HG03469 (cell line): ENCODE measurements at regions not wholly inside any gene's neighbourhood (a gene's known extent, or its start where the extent isn't known, plus 50 kb on each side); places are given as distances from the start of the nearest gene placed in this dataset.

Experiments used
- ATAC-seq: cut with Tn5 transposase; IDR thresholded peaks from one replicate; pipeline ENCODE4 v1.9.1; 2021; ENCODE audit warnings: mild to moderate bottlenecking, moderate library complexity, moderate number of reproducible peaks; ENCODE audit not compliant: unreplicated experiment

DNA sequence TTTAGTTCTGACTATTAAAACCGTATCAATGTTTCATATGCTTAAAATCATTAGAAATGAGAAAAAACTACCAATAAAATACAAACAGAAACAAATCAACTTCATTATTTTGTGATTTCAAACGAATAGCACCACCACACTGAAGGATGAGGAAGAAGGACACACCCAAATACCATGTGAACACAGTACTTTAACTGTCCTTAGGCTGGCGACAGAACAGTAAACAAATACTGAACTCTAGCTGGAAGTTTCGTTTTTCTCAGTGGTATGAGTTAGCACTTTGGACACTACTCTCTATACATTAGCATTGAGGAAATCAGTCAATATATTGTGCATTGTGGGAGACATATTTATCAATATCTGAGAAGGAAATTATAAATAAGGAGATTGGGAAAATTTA is 202.4 kb upstream of the AGAP1 start:
- ATAC-seq: no peak

DNA sequence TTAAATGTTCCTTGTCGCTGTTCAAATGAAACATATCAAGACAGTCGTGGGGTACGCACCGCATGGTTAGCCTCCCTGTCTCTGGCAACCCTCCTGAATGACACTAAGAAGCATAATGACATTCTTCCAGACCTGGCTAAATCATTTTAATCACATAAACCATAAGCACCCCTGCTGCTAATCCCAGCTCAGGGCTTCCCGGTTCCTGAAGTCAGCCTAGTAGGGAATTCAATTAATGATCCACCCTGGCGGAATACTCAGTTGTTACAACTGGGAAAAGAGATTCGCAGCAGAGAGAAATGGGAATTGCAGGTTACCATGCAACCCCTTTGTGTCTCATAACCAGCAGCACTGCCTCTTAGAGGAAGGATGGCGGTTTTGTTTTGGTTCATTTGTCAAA is 200.8 kb upstream of the AGAP1 start:
- no peak for ATAC-seq

DNA sequence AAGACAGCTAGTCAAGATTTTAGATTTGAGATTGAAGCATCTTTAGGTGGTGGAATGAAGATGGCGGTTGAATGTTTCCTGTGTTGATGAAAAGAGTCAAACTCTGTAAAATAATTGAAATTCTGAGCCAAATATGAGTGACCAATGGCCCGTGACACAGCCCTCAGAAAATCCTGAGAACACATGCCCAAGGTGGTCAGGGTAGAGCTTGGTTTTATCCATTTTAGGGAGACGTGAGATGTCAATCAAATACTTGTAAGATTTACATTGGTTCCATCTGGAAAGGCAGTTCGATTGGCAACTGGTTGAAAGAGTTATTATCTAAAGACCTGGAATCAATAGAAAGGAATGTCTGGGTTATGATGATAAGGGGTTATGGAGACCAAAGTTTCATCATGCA is 198.0 kb upstream of the AGAP1 start:
- no peak for ATAC-seq

DNA sequence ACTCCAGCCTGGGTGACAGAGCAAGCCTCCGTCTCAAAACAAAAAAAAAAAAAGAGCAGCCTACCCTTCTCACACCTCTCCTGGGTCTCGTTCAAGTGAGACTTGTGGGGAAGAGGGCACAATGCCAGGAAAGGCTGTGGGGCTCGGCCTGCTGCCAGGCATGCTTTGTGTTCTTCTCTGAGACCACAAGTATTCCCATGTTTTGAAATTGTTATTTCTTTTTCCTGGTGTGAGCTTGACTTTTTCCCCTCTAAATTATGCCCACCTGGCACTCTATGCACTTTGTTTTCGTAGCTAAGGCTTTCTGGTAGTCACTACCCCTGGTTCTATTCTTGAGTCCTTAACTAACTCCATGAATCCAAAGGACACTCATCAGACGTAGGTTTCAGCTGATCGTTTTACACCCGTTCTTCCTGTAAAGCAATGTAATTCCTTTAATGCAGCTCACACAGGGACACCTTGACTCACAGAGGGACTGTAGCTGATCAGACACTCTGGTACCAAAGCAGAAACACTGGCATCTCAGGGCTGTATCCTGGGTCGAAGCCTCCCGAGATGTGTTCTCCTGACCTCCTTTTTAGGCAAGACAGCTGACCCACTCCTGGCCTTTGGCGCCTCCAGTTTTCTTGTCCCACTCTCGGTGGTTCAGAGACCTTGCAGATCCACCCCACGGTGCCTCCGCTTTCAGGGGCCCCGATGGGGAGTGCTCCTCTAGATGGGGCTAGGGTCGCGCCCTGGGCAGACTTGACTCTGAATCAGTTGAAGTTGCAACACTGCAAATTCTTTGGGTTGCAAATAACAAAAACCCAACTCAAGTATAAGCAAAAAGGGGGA is 193.3 kb upstream of the AGAP1 start:
- no peak for ATAC-seq

DNA sequence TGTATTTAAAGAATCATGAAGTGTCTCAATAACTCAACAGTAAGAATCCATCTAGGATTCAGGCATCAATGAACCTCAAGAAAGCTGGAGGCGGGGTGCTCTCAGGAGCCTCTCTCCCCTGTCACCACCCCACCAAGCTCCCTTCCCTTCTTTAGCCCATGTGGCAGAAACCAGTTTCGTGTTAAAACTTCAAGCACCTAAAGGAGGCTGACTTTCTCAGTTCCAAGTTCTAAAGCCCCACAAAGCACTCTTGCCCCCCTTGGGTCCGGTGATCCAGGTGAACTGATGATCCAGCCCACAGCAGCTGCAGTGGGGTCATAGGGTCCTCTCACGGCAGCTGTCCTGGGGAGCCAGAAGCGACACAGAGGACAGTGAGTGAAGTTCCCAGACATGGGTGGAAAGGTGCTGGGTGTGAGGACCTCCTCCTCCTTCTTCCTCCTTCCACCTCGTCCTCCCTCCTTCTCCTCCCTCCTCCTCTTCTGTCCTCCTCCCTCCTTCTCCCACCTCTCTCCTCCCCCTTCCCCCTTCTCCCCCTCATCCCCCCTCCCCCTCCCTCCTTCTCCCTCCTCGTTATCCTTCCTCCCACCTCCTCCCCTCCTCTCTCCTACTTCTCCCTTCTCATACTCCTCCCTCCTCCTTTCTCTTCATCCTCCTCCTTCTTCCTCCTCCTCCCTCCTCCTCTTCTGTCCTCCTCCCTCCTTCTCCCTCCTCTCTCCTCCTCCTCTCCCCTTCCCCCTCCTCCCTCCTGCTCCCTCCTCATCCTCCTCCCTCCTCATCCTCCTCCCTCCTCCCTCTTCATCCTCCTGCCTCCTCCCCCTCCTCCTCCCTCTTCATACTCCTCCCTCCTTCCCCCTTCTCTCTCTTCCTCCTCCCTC is 192.4 kb upstream of the AGAP1 start:
- no peak for ATAC-seq

DNA sequence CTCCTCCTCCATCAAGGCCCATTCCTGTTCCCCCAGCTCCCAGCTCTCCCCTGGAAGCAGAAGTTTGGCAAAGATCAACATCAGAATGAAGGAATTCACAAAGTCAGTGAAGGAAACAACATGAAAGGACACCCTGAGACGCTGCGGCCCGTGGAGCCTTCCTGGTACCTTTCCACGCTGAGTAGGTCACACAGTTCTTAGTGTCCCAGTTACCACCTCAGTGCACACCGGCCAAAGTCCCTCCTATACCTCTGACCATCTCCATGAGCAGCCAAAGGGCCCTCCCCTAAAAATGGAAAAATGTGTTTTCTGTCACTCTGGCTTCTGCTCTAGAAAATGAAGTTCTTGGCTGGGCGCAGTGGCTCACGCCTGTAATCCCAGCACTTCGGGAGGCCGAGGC is 191.6 kb upstream of the AGAP1 start:
- no peak for ATAC-seq

DNA sequence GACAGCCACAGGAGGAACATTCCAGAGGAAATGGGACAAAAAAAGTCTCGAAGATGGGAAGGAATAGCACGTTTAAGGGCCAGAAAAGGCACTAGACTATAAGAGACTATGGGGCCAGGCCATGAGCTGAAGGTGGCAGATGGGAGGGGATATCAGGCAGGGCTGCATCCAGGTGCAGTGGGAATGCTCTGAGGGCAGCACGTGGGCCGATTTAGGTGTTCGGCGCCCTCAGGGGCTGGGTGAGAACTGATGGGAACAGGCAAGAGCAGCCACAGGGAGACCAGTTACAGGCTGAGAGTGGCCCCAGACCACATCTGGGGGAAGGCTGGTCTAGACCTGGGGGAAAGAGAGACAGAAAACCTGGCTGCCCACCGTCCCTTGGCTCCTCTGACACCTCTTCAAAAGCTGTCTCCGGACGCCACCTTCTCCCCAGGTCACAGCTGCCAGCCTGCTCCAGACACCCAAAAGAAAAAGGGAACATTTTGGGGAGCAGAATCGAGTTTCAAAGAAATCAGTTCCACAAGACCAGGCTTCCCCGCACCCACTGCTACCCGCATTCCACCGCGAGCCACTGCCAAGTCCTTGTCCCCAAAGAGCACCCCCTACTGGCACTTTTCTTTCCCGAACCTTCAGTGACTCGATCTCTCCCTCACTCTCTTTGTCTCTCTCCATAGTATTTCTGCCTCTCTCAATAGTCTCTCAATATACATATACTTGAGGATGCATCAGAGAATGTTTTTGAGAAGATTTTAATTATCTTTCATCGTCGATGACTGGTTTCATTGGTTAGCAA is 190.1 kb upstream of the AGAP1 start:
- no peak for ATAC-seq

DNA sequence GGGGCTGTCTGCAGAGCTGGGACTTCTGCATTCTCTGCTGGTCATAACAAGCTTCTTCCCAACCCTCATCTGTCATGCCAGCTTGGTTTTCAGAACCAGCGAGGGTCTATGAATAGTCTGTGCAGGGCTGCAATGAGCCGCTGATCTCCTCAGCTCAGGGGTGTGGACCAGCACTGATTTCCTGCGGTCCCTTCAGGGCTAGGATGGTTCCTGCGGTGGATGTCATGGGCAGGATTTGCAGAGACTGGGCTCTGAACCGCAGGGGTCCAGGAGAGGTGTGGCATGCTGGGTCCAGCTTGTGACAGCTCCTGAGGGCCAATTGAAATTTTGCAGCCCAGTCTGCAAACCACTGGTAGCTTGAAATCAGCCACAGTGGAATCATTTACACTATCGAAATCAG is 188.2 kb upstream of the AGAP1 start:
- ATAC-seq: no peak

DNA sequence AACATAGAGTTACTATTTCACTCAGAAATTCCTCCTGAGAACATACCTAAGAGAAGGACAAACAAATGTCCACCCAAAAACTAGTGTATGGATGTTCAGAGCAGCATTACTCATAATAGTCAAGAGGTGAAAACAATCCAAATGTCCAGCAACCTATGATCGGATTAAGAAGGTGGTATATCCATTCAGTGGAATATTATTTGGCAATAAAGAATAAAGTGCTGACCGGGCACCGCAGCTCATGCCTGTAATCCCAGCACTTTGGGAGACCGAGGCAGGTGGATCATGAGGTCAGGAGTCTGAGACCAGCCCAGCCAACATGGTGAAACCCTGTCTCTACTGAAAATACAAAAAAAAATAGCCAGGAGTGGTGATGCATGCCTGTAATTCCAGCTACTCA is 182.8 kb upstream of the AGAP1 start:
- ATAC-seq: no peak

DNA sequence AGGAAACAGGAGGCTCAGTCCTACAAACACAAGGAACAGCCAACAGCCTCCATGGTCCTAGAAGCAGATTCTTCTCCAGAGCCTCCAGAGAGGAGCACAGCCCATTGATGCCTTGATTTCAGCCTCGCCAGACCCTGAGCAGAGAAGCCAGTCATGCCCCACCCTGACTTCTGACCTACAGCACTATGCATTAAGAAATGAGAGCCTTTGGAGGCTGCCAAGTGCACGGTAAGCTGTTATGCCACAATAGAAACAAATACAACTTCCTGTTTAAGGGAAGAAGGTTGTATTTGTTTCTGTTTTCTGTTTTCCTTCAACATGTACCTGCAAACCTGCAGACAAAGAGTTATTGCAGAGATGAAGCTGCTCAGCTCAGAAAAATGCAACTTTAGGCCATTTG is 181.3 kb upstream of the AGAP1 start:
- ATAC-seq: no peak

DNA sequence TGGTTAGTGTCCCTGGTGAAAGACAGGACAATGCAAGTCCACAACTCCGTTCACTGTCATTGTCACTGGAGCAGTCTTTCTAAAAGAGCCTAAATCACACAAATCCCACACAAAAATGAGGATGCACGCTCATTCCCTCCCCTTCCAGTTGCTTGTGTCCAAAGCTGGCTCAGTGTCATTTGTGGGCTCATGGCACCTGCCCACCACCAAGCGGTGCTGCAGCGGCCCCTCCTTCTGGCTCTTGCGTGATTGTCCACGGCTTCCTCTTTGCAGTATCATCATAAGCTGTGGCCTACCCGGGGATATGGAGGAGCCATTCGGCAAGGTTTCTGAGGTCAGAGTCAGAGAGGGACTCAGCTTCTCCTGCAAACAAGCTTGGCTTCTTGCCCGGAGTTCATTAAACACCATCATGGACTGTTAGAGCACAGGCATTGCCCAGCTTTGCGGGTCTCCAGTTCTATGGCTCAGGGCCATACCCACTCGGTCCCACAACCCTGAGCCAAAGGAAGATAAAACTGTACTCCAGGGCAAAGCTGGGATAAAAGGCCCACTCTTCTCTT is 179.4 kb upstream of the AGAP1 start:
- no peak for ATAC-seq

DNA sequence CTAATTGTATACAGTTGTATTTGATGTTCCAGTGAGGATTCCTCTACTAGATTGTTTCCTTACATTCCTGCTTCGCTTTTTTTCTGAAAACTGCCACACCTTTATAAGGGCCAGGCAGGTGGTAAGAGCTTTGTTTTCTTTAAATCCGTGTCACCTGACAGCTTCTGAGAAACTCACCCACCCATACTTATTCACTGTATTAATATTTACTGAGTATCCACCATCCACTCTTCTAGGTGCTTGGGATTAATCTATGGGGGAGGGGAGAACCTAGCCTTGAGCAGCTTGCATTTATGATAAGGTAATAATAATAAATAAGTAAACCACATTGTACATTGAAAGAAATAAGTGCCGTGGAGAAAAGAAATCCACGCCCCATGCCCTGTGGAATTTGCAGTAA is 174.7 kb upstream of the AGAP1 start:
- no peak for ATAC-seq

DNA sequence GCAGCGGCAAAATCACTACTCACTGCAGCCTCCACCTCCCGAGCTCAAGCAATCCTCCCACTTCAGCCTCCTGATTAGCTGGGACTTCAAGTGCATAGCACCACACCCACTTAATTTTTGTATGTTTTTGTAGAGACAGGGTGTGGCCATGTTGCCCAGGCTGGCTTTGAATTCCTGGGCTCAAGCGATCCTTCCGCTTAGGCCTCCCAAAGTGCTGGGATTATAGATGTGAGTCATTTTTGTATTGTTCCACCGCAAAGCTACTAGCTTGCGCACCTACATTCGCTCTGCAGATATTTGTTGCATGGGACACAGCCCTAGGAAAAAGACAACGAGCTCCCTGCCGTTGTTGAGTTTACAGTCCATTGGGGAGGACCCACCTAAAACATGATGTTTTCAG is 173.5 kb upstream of the AGAP1 start:
- ATAC-seq: no peak

DNA sequence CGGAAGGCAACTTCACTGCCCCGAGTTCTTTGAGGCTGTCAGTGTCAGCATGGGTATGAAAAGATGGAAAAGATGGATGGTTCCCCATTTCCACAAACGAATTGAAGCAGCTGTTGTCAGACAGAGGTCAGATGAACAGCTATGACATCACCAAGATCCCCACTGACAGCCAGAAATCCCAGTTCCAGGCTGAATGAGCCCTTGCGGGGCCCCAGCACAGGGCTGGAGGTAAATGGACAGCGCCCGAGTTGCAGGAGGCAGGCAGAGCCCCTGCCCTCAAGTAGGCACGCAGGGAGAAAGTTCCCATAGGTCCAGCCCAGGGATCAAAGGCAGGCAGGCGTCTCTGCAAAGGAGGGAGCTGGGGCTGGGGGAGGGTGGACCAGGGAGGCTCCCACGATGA is 169.5 kb upstream of the AGAP1 start:
- no peak for ATAC-seq

DNA sequence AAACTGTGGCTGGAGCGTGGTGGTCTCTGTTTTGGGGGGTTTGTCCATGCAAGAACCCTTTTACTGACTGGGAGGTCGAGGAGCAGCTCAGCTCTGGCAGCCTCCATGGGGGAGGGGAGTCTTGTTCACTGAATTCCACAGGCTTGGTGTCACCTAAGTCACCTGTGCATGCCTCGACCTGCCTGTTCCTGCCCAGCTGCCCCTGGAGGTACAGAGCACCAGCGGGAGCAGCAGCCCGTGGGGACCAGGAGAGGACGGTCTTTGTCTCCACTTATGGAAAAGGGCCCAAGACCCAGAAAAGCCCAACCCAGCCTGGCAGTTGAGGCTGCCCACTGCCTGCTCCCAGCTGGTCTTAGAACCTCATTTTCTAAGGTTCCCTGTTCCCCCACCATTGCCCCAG is 168.7 kb upstream of the AGAP1 start:
- ATAC-seq: no peak

DNA sequence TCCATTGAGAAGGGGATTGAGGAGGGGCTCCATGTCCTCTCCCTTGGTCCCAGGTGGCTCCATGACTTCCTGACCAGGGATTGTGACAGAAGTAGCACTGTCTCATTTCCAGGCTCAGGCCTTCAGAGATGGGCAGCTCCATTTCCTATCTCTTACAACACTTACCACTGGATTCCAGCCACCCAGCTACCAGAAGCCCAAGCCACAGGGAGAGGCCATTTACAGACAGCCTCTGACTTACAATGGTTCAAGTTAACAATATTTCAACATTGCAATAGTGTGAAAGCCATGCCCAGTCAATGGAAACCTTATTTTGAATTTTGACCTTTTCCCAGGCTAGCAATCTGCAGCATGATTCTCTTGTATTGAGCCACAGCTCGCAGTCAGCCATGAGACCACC is 164.9 kb upstream of the AGAP1 start:
- no peak for ATAC-seq

DNA sequence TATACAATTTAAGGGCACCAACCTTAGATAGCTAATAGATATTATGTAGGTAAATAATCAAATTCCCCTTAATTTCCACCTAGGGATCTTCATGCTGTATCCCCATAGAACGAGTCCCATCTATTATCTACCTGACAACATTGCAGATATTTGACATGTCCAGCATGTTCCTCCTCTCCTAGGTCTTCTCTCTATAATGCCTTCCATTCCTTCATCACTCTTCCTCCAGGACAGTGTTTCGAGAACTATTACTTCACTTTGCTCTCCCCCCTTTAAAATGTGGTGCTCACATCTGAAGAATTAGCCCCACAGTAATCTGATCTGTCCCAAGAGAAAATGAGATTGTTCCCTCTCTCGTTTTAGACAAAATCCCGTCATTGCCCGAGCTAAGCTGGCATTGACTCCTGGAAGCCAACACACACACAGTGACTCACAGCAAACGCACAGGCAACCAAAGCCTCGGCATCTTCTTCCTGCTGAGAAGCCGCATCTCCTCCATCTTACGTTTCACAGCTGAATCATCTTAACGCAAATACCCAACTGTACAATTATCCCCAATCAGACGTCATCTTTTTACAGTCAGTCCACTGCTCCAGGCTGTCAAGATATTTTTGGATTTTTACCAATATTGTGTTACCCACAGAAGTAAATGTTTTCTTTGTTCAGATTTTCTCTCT is 162.9 kb upstream of the AGAP1 start:
- no peak for ATAC-seq

DNA sequence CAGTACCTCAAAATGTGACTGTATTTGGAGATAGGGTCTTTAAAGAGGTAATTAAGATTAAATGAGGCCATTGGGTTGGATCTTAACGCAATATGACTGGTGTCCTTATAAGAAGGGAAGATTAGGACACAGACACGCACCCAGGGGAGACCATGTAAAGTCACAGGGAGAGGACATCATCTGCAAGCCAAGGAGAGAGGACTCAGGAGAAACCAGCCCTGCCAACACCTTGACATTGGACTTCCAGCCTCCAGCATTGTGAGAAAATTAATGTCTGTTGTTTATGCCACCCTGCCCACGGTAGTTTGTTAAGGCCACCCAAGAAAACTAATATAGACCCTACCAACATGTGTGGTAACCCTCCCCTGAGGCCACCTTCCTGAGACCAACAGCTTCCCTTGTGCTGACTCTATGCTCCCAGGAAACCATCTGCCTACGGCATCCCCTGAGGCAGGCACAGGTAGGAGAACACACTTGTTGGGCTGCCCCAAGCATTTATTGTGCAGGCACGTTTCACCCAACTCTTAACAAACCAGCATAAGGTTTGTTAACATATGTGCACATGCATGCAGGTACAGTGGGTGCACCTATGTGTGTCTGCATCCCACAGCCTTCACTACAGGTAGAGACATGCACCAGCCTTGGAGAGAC is 161.5 kb upstream of the AGAP1 start:
- no peak for ATAC-seq

DNA sequence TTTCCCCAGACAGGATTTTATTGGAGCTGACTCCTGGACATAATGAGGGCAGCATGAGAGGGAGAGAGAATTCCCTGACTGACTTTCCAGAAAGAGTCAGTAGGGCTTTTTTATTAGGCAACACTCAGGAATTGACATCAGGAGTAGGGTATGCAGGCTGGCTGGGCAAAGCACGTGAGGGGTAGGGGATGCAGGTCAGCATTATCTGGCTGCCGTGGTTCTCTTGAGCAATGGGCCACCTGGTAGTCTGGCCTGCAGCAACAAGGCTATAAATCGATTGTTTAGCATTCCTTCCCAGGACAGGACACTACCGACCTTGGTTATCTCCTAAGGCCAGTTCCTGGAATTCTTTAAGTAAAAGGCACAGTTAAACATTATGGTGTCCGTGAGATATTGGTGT is 160.8 kb upstream of the AGAP1 start:
- ATAC-seq: no peak

DNA sequence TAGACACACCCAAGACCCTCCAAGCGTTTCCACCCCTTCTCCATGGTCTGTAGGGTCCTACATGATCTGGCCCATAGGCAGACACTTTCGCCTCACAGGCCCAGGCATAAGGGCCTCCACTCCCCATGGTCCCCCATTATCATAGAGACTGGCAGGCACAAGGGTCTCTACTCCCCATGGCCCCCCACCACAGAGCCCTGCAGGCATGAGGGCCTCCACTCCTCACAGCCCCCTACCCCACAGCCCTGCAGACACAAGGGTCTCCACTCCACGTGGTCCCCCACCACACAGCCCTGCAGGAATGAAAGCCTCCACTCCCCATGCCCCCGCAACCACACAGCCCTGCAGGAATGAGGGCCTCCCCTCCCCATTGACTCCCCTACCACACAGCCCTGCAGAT is 159.7 kb upstream of the AGAP1 start:
- no peak for ATAC-seq
